IPS-15b (cell line): ENCODE measurements at regions not wholly inside any gene's neighbourhood (a gene's known extent, or its start where the extent isn't known, plus 50 kb on each side); places are given as distances from the start of the nearest gene placed in this dataset.

Source experiments
- H3K27me3 ChIP-seq: one replicate; pipeline ENCODE4 v1.6.1; 2013; ENCODE audit warnings: low read length; ENCODE audit not compliant: control insufficient read depth, insufficient read depth
- H3K36me3 ChIP-seq: one replicate; pipeline ENCODE4 v1.6.1; 2013; ENCODE audit warnings: low read length; ENCODE audit not compliant: control insufficient read depth, insufficient read depth
- H3K4me1 ChIP-seq: one replicate; pipeline ENCODE4 v1.6.1; 2013; ENCODE audit warnings: mild to moderate bottlenecking, low read length; ENCODE audit not compliant: control insufficient read depth, insufficient read depth
- H3K4me3 ChIP-seq: one replicate; pipeline ENCODE4 v1.5.1; 2013; ENCODE audit warnings: low read depth, low read length
- H3K9ac ChIP-seq: one replicate; pipeline ENCODE4 v1.6.1; 2013; ENCODE audit warnings: low read depth, mild to moderate bottlenecking, low read length
- H3K9me3 ChIP-seq: one replicate; pipeline ENCODE4 v1.6.1; 2013; ENCODE audit warnings: mild to moderate bottlenecking, low read length; ENCODE audit not compliant: control insufficient read depth, insufficient read depth

- Histone ChIP-seq H3K4me1 (peaks cover 16% of the 10 kb centered on the region), H3K9me3 (no peaks in the 10 kb centered on the region), H3K9ac (no peak overlapping the region), H3K4me3 (no peak overlapping the region), H3K27me3 (no peaks in the 10 kb centered on the region), H3K36me3 (no peaks in the 10 kb centered on the region)
Observed at GRCh38 chr20:48288930-48289507, 503.7 kb upstream of the SULF2 start.

- Histone ChIP-seq H3K4me3 (no peak overlapping the region), H3K9me3 (no peaks in the 10 kb centered on the region), H3K9ac (no peak overlapping the region), H3K27me3 (no peaks in the 10 kb centered on the region), H3K36me3 (no peaks in the 10 kb centered on the region), H3K4me1 (peaks cover 14% of the 10 kb centered on the region)
Observed at GRCh38 chr20:48287552-48288170, 502.4 kb upstream of the SULF2 start.

- Histone ChIP-seq H3K4me1 (peaks cover 11% of the 10 kb centered on the region), H3K36me3 (no peaks in the 10 kb centered on the region)
Observed at GRCh38 chr20:48287021-48287494, 501.8 kb upstream of the SULF2 start.

GRCh38 chr20:48286601-48287000, 501.3 kb upstream of the SULF2 start:
- Histone ChIP-seq H3K9me3 (no peaks in the 10 kb centered on the region), H3K9ac (no peak overlapping the region), H3K4me1 (peaks cover 8% of the 10 kb centered on the region)

More at GRCh38 chr20:48287021-48287494, 501.8 kb upstream of the SULF2 start:
- Histone ChIP-seq H3K4me3 (no peak overlapping the region), H3K9me3 (no peaks in the 10 kb centered on the region), H3K27me3 (no peaks in the 10 kb centered on the region), H3K9ac (no peak overlapping the region)

GRCh38 chr20:48285656-48286055, 500.4 kb upstream of the SULF2 start:
- Histone ChIP-seq H3K9me3 (no peaks in the 10 kb centered on the region), H3K9ac (no peak overlapping the region), H3K36me3 (no peaks in the 10 kb centered on the region), H3K4me1 (peaks cover 8% of the 10 kb centered on the region), H3K4me3 (no peak overlapping the region), H3K27me3 (no peaks in the 10 kb centered on the region)

More at GRCh38 chr20:48286601-48287000, 501.3 kb upstream of the SULF2 start:
- no peaks in the 10 kb centered on the region for H3K27me3 ChIP-seq
- H3K4me3 ChIP-seq, result no peak overlapping the region
- H3K36me3 ChIP-seq, result no peaks in the 10 kb centered on the region

GRCh38 chr20:48284837-48285236, 499.6 kb upstream of the SULF2 start:
- no peak overlapping the region for H3K9ac ChIP-seq
- no peaks in the 10 kb centered on the region for H3K9me3 ChIP-seq
- H3K36me3 ChIP-seq, result no peaks in the 10 kb centered on the region
- H3K4me1 ChIP-seq, result peaks cover 8% of the 10 kb centered on the region
- no peaks in the 10 kb centered on the region for H3K27me3 ChIP-seq
- no peak overlapping the region for H3K4me3 ChIP-seq

GRCh38 chr20:48284315-48284714, 499.0 kb upstream of the SULF2 start:
- Histone ChIP-seq H3K4me3 (no peak overlapping the region), H3K36me3 (no peaks in the 10 kb centered on the region), H3K9me3 (no peaks in the 10 kb centered on the region), H3K4me1 (peaks cover 8% of the 10 kb centered on the region), H3K9ac (no peak overlapping the region), H3K27me3 (no peaks in the 10 kb centered on the region)

- Histone ChIP-seq H3K9ac (no peak overlapping the region), H3K4me1 (peaks cover 8% of the 10 kb centered on the region), H3K27me3 (no peaks in the 10 kb centered on the region), H3K9me3 (no peaks in the 10 kb centered on the region), H3K4me3 (no peak overlapping the region), H3K36me3 (no peaks in the 10 kb centered on the region)
Observed at GRCh38 chr20:48283470-48284110, 498.3 kb upstream of the SULF2 start.

- H3K36me3 ChIP-seq, result no peaks in the 10 kb centered on the region
- H3K9me3 ChIP-seq, result no peaks in the 10 kb centered on the region
- no peak overlapping the region for H3K9ac ChIP-seq
- H3K4me3 ChIP-seq, result no peak overlapping the region
- no peaks in the 10 kb centered on the region for H3K27me3 ChIP-seq
- peaks cover 8% of the 10 kb centered on the region for H3K4me1 ChIP-seq
Observed at GRCh38 chr20:48282591-48283228, 497.4 kb upstream of the SULF2 start.

GRCh38 chr20:48281501-48281900, 496.2 kb upstream of the SULF2 start:
- Histone ChIP-seq H3K36me3 (no peaks in the 10 kb centered on the region), H3K27me3 (no peaks in the 10 kb centered on the region), H3K9me3 (no peaks in the 10 kb centered on the region), H3K9ac (no peak overlapping the region), H3K4me3 (no peak overlapping the region), H3K4me1 (peaks cover 4% of the 10 kb centered on the region)

- no peaks in the 10 kb centered on the region for H3K27me3 ChIP-seq
- no peak overlapping the region for H3K9ac ChIP-seq
- H3K4me3 ChIP-seq, result no peak overlapping the region
- no peaks in the 10 kb centered on the region for H3K9me3 ChIP-seq
- no peaks in the 10 kb centered on the region for H3K36me3 ChIP-seq
- H3K4me1 ChIP-seq, result peaks cover 3% of the 10 kb centered on the region
Observed at GRCh38 chr20:48278961-48279481, 493.7 kb upstream of the SULF2 start.
